ENCODE measurements at regions not wholly inside any gene's neighbourhood (a gene's known extent, or its start where the extent isn't known, plus 50 kb on each side); places are given as distances from the start of the nearest gene placed in this dataset.

DNA sequence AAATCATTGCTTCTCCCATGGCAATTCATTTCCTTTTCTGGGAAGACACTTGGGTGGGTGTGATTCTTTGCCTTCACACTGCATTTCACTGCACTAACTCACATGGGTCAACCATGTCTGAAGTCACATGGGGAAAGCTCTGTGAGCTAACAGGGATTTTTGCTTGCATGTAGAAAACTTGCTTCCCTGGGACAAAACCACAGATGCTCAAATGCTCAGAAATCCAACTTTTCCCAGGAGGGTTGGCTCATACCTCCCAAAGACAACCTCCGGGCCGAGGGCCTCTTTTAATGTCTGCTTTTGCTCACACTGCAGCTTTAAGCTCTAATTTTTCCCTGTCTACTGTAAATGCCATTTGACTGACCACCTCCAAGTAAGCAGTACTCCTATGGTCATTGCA lies 1695.2 kb downstream of the STIM2 start:
- no peak overlapping the region for H3K4me3 ChIP-seq (replicated peaks; ENCODE audit: low read depth, low read length)
- H3K27me3 ChIP-seq (replicated peaks; ENCODE audit: control insufficient read depth, insufficient read depth, low read length): no peaks in the 10 kb centered on the region
- TF ChIP-seq, protein P1, sequence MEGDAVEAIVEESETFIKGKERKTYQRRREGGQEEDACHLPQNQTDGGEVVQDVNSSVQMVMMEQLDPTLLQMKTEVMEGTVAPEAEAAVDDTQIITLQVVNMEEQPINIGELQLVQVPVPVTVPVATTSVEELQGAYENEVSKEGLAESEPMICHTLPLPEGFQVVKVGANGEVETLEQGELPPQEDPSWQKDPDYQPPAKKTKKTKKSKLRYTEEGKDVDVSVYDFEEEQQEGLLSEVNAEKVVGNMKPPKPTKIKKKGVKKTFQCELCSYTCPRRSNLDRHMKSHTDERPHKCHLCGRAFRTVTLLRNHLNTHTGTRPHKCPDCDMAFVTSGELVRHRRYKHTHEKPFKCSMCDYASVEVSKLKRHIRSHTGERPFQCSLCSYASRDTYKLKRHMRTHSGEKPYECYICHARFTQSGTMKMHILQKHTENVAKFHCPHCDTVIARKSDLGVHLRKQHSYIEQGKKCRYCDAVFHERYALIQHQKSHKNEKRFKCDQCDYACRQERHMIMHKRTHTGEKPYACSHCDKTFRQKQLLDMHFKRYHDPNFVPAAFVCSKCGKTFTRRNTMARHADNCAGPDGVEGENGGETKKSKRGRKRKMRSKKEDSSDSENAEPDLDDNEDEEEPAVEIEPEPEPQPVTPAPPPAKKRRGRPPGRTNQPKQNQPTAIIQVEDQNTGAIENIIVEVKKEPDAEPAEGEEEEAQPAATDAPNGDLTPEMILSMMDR (IDR thresholded peaks at IDR 0.05; ENCODE audit: insufficient read depth, low read length, poor library complexity, severe bottlenecking): no peak
- no peak for DNase-seq (ENCODE audit: extremely low read depth, insufficient read length)
- H3K36me3 ChIP-seq (ENCODE audit: control insufficient read depth, insufficient read depth, low read length): no peaks in the 10 kb centered on the region

DNA sequence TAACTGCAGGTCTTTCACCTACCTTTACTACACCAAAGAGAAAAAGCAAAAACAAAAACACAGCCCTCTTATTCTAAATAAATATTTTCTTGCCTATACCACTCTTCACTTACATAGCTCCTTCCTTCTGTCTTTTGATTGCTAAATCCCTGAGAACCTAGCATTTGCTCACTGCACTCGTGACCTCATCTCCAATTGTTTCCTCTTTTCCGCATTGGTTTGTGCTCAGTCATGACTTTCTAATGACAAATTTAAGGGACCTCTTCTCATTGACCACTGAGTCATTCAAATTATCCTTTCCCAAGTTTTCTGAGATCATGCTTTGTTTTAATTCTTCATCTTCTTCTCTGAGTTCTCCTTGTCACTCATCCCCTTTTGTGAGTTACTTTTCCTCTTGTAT lies 1697.1 kb downstream of the STIM2 start:
- no peaks in the 10 kb centered on the region for H3K36me3 ChIP-seq (ENCODE audit: control insufficient read depth, insufficient read depth, low read length)
- TF ChIP-seq, protein P1 (IDR thresholded peaks at IDR 0.05; ENCODE audit: insufficient read depth, low read length, poor library complexity, severe bottlenecking): no peak
- no peak overlapping the region for H3K4me3 ChIP-seq (replicated peaks; ENCODE audit: low read depth, low read length)
- no peaks in the 10 kb centered on the region for H3K27me3 ChIP-seq (replicated peaks; ENCODE audit: control insufficient read depth, insufficient read depth, low read length)
- no peak for DNase-seq (ENCODE audit: extremely low read depth, insufficient read length)

DNA sequence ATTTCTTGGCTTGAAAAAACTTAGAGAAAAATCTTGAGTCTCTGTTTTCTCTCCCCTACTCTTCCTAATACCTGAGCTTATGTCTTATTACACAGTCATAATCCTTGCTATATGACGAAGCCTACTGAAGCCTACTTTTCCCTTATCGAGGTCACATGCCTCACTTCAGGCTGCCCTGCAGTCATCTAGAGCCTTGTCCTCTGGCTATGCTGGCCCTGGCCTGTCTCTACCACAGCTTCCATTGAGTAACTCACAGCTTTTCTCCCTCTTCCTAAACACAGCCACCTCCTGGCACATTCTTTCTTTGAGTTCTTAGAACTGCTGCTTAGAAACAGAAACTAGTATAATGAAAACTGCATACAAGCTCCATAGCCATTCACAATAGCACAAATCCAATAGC lies 1698.3 kb downstream of the STIM2 start:
- TF ChIP-seq, protein P1 (IDR thresholded peaks at IDR 0.05; ENCODE audit: insufficient read depth, low read length, poor library complexity, severe bottlenecking): no peak
- H3K4me3 ChIP-seq (replicated peaks; ENCODE audit: low read depth, low read length): no peak overlapping the region
- no peaks in the 10 kb centered on the region for H3K27me3 ChIP-seq (replicated peaks; ENCODE audit: control insufficient read depth, insufficient read depth, low read length)
- no peak for DNase-seq (ENCODE audit: extremely low read depth, insufficient read length)
- H3K36me3 ChIP-seq (ENCODE audit: control insufficient read depth, insufficient read depth, low read length): no peaks in the 10 kb centered on the region

DNA sequence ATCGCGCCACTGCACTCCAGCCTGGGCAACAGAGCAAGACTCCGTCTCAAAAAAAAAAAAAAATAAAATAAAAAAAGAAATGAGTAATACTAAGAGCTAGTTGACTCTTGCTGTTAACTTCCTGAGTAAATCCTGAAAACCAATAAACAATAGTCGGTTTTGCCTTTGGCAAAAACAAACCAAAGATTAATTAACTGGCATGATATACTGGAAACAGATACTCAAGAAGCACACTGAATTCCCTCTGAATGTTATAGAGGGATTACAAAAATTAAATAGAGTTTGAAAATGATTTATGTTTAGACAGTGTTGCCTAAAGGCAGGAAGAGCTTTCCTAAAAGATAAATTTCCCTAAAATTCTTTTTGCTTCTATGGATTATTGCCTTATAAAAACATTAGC lies 1702.3 kb downstream of the STIM2 start:
- TF ChIP-seq, protein P1 (IDR thresholded peaks at IDR 0.05; ENCODE audit: insufficient read depth, low read length, poor library complexity, severe bottlenecking): no peak

DNA sequence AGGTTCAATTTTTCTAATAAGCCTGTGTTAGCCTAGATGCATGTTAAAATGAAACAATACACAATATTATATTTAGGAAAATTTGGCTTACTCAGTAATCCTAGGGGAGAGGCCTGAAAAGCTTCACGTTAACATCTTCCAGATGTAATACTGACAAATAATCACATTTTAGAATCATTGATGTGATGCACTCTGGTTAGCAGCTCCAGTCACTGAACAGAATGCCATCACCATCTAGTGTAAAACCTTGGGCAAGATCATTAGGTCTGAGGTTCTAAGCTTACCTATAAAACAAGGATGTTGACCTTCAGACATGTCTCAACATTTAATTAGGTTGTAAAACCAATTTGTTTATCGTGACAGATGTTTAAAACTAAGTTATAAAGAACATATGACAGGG lies 1704.8 kb downstream of the STIM2 start:
- Histone ChIP-seq H3K4me3 (replicated peaks; ENCODE audit: low read depth, low read length) (no peak overlapping the region), H3K27me3 (replicated peaks; ENCODE audit: control insufficient read depth, insufficient read depth, low read length) (no peaks in the 10 kb centered on the region), H3K36me3 (ENCODE audit: control insufficient read depth, insufficient read depth, low read length) (no peaks in the 10 kb centered on the region)
- TF ChIP-seq, protein P1 (IDR thresholded peaks at IDR 0.05; ENCODE audit: insufficient read depth, low read length, poor library complexity, severe bottlenecking): no peak
- no peak for DNase-seq (ENCODE audit: extremely low read depth, insufficient read length)

More for the DNA sequence above, 1702.3 kb downstream of the STIM2 start:
- H3K36me3 ChIP-seq (ENCODE audit: control insufficient read depth, insufficient read depth, low read length): no peaks in the 10 kb centered on the region
- no peak overlapping the region for H3K4me3 ChIP-seq (replicated peaks; ENCODE audit: low read depth, low read length)
- no peaks in the 10 kb centered on the region for H3K27me3 ChIP-seq (replicated peaks; ENCODE audit: control insufficient read depth, insufficient read depth, low read length)
- no peak for DNase-seq (ENCODE audit: extremely low read depth, insufficient read length)

DNA sequence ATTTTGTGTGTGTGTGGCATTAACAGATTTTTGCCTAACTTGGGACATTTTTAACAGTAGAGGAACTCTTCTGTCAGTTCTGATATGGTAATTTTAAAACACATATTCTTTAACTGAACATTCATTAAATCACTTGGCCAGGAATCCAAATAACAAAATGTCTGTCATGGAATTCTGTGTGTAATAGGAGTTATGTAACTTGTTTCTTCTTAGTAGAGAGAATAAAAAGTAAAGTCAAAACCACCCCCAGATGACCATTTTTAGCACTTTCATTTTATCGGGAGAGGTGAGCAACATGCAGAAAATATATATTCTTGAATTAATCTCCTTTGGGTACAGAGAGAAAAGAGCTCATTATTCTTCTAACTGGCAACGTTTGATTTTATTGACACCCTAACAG lies 1740.3 kb downstream of the STIM2 start:
- no peak for DNase-seq (ENCODE audit: extremely low read depth, insufficient read length)
- TF ChIP-seq, protein P1 (IDR thresholded peaks at IDR 0.05; ENCODE audit: insufficient read depth, low read length, poor library complexity, severe bottlenecking): no peak
- Histone ChIP-seq H3K4me3 (replicated peaks; ENCODE audit: low read depth, low read length) (no peak overlapping the region), H3K36me3 (ENCODE audit: control insufficient read depth, insufficient read depth, low read length) (no peaks in the 10 kb centered on the region), H3K27me3 (replicated peaks; ENCODE audit: control insufficient read depth, insufficient read depth, low read length) (no peaks in the 10 kb centered on the region)
